PC-3 (cell line): ENCODE measurements at regions not wholly inside any gene's neighbourhood (a gene's known extent, or its start where the extent isn't known, plus 50 kb on each side); places are given as distances from the start of the nearest gene placed in this dataset.
"Not testable (repeated sequence)": the region's sequence is repeated elsewhere in the genome, so short reads cannot be mapped to it uniquely, and the experiment has no call there.

Source experiments
- ATAC-seq: fragments of 200-7000 bp; cut with Tn5 transposase; 2 replicates; pipeline ENCODE4 v1.9.1; 2020; ENCODE audit warnings: mild to moderate bottlenecking, moderate library complexity
- BruUV-seq: library from RNA; stranded (reverse); fragments of 400-500 nt; replicated peaks from 2 replicates; lab custom pipeline; 2021; lab: Mats Ljungman, UMichigan
- CTCF ChIA-PET: fragments of 300-600 bp; sonication (Branson Sonifier 250); formaldehyde crosslinking; loops from one replicate; lab custom pipeline; 2022; ENCODE audit warnings: antibody characterized with exemption; lab: Charles Lee
- POLR2A ChIA-PET: fragments of 300-600 bp; sonication (Branson Sonifier 250); formaldehyde crosslinking; loops from one replicate; lab custom pipeline; 2022; ENCODE audit warnings: antibody characterized with exemption; ENCODE audit not compliant: unreplicated experiment; lab: Charles Lee
- DNase-seq: peaks from one replicate; pipeline ENCODE4 v3.0.0-alpha.2; 2015
- H2AFZ ChIP-seq: fragments of 300-600 bp; sonication (generic); 2 replicates; pipeline ENCODE4 v1.6.0; 2016; ENCODE audit warnings: antibody characterized with exemption, low read length
- H3F3A ChIP-seq: fragments of 300-600 bp; sonication (generic); one replicate; pipeline ENCODE4 v1.6.0; 2017; ENCODE audit warnings: antibody characterized with exemption, low read length, control low read depth, mild to moderate bottlenecking; ENCODE audit not compliant: unreplicated experiment
- H3K27ac ChIP-seq: fragments of 300-600 bp; sonication (generic); 2 replicates; pipeline ENCODE4 v1.5.1; 2016; ENCODE audit warnings: mild to moderate bottlenecking, low read length
- H3K27me3 ChIP-seq: fragments of 300-600 bp; sonication (generic); 2 replicates; pipeline ENCODE4 v1.6.1; 2016; ENCODE audit warnings: low read length, mixed read lengths
- H3K36me3 ChIP-seq: fragments of 300-600 bp; sonication (generic); 2 replicates; pipeline ENCODE4 v1.6.1; 2016; ENCODE audit warnings: low read depth, mixed run types, low read length, mixed read lengths
- H3K4me1 ChIP-seq: fragments of 300-600 bp; sonication (generic); 2 replicates; pipeline ENCODE4 v1.5.1; 2016; ENCODE audit warnings: low read length; ENCODE audit not compliant: insufficient read depth
- H3K4me2 ChIP-seq: fragments of 300-600 bp; sonication (generic); 2 replicates; pipeline ENCODE4 v1.6.0; 2016; ENCODE audit warnings: low read length
- H3K4me3 ChIP-seq: fragments of 300-600 bp; sonication (generic); 2 replicates; pipeline ENCODE4 v1.5.1; 2016; ENCODE audit warnings: mild to moderate bottlenecking, low read length, mixed read lengths
- H3K79me2 ChIP-seq: fragments of 300-600 bp; sonication (generic); 2 replicates; pipeline ENCODE4 v1.6.1; 2017; ENCODE audit warnings: low read length, mixed read lengths
- H3K9ac ChIP-seq: fragments of 300-600 bp; sonication (generic); 2 replicates; pipeline ENCODE4 v1.6.0; 2016; ENCODE audit warnings: mild to moderate bottlenecking, low read length
- H3K9me2 ChIP-seq: fragments of 300-600 bp; sonication (generic); replicated peaks from 2 replicates; pipeline ENCODE4 v1.6.1; 2016; ENCODE audit warnings: mixed run types, low read length, mixed read lengths
- H3K9me3 ChIP-seq: fragments of 300-600 bp; sonication (generic); 2 replicates; pipeline ENCODE4 v1.6.1; 2016; ENCODE audit warnings: low read length, mixed read lengths
- H4K20me1 ChIP-seq: fragments of 300-600 bp; sonication (generic); 2 replicates; pipeline ENCODE4 v1.6.1; 2016; ENCODE audit warnings: low read length, mixed read lengths
- CTCF ChIP-seq: fragments of 300-600 bp; sonication (generic); conservative IDR thresholded peaks from 2 replicates; pipeline ENCODE4 v1.5.1; 2017; ENCODE audit warnings: antibody characterized with exemption, low read depth, mild to moderate bottlenecking, low read length
- EZH2 ChIP-seq: fragments of 300-600 bp; sonication (generic); IDR thresholded peaks from one replicate; pipeline ENCODE4 v1.6.1; 2017; ENCODE audit warnings: antibody characterized with exemption, mild to moderate bottlenecking, low read length; ENCODE audit not compliant: unreplicated experiment
- EZH2phosphoT487 ChIP-seq: fragments of 300-600 bp; sonication (generic); IDR thresholded peaks from 2 replicates; pipeline ENCODE4 v1.6.1; 2018; ENCODE audit warnings: mild to moderate bottlenecking, antibody characterized with exemption, low read length, borderline replicate concordance
- intact Hi-C: fragments of 100-400 bp; cut with micrococcal nuclease; formaldehyde crosslinking; loops from 2 replicates; pipeline ENCODE4 v1.9.0; 2023

- H3K27ac ChIP-seq: no peak overlapping the region
- no peaks in the 10 kb centered on the region for H3K27me3 ChIP-seq
- H3K9ac ChIP-seq: no peak overlapping the region
- no peak for TF ChIP-seq EZH2phosphoT487
- no peak for TF ChIP-seq EZH2
- TF ChIP-seq CTCF: no peak
- ChIA-PET POLR2A (no interaction called here), CTCF (no interaction called here)
- H3K9me3 ChIP-seq: no peaks in the 10 kb centered on the region
- DNase-seq (peak; percentile 76), ATAC-seq (peak; percentile 87)
- no peaks in the 10 kb centered on the region for H3K9me2 ChIP-seq
- H3K4me3 ChIP-seq: no peak overlapping the region
- no peaks in the 10 kb centered on the region for H4K20me1 ChIP-seq
- H3K4me2 ChIP-seq: no peak overlapping the region
- no peaks in the 10 kb centered on the region for H3K36me3 ChIP-seq
- no peaks in the 10 kb centered on the region for H3F3A ChIP-seq
- intact Hi-C loops: loop anchor here (10.0 kb wide), 1 partner anchor 60 kb away; no protein-coding TSS in a partner anchor
- BruUV-seq: no TSS peak
- H3K79me2 ChIP-seq: no peaks in the 10 kb centered on the region
- H2AFZ ChIP-seq: no peak overlapping the region
- H3K4me1 ChIP-seq: no peaks in the 10 kb centered on the region
Observed at GRCh38 chr18:1094409-1094808, 189.7 kb downstream of the ADCYAP1 start.

GRCh38 chr18:1097991-1098735, 193.5 kb downstream of the ADCYAP1 start:
- H3K9me2 ChIP-seq, POLR2A ChIA-PET, ATAC-seq, H3K36me3 ChIP-seq, H3K79me2 ChIP-seq, H4K20me1 ChIP-seq, H3K4me3 ChIP-seq, H3K4me1 ChIP-seq, CTCF ChIA-PET, H3K27me3 ChIP-seq, H3K4me2 ChIP-seq, H3K27ac ChIP-seq, H2AFZ ChIP-seq, BruUV-seq, H3K9me3 ChIP-seq, H3K9ac ChIP-seq, DNase-seq, H3F3A ChIP-seq: not testable (repeated sequence)
- intact Hi-C loops: loop anchor here (10.0 kb wide), 1 partner anchor 57 kb away; no protein-coding TSS in a partner anchor

- no peak overlapping the region for H3K9ac ChIP-seq
- H3K4me1 ChIP-seq: peaks cover 8% of the 10 kb centered on the region; the same call in 1 of the 2 replicates
- H2AFZ ChIP-seq: no peak overlapping the region
- H3F3A ChIP-seq: no peaks in the 10 kb centered on the region
- no peak overlapping the region for H3K27ac ChIP-seq
- H3K9me3 ChIP-seq: no peaks in the 10 kb centered on the region
- ChIA-PET CTCF (no interaction called here), POLR2A (no interaction called here)
- no TSS peak for BruUV-seq
- no peak overlapping the region for H3K4me2 ChIP-seq
- DNase-seq: no peak
- intact Hi-C loops: no loop called here
- H3K9me2 ChIP-seq: no peaks in the 10 kb centered on the region
- H3K4me3 ChIP-seq: no peak overlapping the region
- no peaks in the 10 kb centered on the region for H3K36me3 ChIP-seq
- H4K20me1 ChIP-seq: no peaks in the 10 kb centered on the region
- TF ChIP-seq EZH2phosphoT487: no peak
- no peak for TF ChIP-seq EZH2
- no peak for TF ChIP-seq CTCF
- no peaks in the 10 kb centered on the region for H3K79me2 ChIP-seq
- no peak for ATAC-seq
- no peaks in the 10 kb centered on the region for H3K27me3 ChIP-seq
Observed at GRCh38 chr18:1102848-1103247, 198.2 kb downstream of the ADCYAP1 start.
